GM19372 (cell line): ENCODE measurements at regions not wholly inside any gene's neighbourhood (a gene's known extent, or its start where the extent isn't known, plus 50 kb on each side); places are given as distances from the start of the nearest gene placed in this dataset.

Source experiments
- ATAC-seq: cut with Tn5 transposase; IDR thresholded peaks from one replicate; pipeline ENCODE4 v1.9.1; 2021; ENCODE audit warnings: mild to moderate bottlenecking, low read depth, moderate library complexity; ENCODE audit not compliant: unreplicated experiment

DNA sequence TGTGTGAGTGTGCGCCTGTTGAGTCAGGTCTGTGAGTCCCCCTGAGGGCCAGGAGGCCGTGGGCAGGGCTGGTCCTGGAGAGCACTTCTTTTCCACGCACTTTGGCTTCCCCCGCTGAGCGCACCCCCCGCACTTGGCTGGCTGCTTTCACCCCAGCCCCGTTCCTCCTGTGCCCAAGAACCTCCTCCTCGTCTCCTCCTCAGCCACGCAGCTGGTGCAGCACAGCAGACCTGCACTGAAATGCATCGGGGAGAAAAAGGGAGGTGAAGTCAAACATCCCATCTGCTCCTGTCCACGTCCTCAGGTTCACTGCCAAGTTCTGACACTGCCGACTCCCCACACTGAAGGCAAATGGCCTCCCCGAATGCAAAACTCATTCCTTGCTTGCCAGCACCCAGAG is 362.7 kb upstream of the SFSWAP start:
- ATAC-seq, result no peak

DNA sequence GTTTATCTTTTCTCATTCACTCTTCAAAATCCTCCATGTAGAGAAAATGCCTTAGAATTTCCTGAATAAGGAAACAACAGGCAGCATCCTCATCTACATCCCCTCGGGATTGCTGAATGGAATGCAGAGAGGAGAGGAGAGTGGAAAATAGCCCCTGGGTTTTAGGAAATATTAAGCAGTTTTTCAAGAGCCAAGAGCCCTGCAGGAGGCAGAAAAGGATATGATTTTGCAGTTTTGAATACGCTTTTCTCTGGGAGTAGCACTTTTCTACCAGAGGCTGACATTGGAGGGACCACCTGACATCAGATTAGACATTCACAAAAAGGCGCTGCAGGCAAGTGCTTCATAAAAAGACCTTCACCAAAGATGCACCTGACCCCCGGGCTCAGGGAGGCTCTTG is 362.2 kb upstream of the SFSWAP start:
- ATAC-seq, result no peak

DNA sequence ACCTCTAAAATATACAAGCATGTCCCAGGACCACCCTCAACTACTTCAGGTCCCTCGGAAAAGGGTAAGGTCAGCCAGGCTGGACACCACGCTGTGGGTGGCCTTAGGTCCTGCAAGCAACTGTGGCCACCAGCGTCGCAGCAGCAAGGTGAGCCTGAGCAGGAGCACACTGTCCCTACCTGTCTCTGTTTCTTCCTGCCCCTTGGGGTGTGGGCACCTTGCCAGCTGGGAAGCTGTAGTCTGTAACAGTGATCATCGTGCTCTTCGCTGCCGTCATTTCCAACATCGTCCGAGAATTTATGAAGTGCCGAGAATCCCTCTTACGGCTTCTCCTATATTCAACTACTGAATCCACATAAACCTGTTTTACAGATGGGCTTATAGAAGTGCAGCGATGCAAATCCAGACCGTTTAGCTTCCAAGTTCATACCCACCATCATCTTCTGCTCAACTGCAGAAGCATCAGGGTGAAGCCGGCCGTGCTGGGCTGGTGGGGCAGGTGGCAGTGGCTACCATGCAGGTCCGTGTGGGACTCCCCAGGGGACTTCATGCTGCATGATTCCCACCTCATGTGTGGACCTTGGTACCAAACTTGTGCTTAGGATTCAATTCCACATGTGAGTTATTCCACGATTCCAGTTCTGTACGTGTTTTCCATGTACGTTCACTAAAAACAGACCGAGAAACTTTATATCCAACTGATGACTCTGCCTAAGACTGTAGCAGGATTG is 361.3 kb upstream of the SFSWAP start:
- ATAC-seq, result no peak

DNA sequence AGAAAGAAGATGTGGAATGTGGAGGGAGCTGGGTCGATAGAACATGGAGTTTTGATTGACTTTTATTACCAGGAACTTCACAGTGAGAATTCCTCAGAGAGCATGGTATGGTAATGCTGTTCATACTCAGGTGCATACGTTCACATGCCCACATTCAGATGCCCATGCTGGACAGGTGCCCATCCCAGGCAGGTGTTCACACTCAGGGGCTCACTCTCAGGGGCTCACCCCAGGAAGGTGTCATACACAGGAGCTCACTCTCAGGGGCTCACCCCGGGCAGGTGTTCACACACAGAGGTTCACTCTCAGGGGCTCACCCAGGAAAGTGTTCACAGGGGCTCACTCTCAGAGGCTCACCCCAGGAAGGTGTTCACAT is 360.0 kb upstream of the SFSWAP start:
- ATAC-seq, result no peak

DNA sequence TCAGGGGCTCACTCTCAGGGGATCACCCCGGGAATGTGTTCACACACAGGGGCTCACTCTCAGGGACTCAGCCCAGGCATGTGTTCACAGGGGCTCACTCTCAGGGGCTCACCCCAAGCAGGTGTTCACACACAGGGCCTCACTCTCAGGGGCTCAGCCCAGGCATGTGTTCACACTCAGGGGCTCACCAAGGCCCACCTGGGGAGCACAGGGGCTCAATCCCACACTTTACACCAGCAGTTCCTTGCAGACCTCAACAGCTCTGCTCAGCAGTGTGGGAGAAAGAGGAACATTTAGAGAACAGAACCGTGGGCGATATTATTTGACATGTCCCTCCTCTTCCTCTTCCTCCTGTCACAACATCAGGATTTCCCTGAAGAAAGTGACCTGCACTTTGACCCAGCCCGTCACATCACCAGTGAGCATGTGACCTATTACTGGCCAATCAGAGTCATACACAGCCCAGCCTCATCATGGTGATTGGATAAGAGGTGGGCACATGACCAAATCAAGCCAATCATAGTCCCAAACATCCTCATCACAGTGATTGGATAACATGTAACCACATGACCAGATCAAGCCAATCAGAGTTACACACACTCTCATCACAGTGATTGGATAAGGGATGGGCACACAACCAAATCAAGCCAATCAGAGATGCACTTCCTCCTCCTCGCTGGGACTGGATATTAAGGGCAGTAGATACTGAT is 359.4 kb upstream of the SFSWAP start:
- no peak for ATAC-seq

DNA sequence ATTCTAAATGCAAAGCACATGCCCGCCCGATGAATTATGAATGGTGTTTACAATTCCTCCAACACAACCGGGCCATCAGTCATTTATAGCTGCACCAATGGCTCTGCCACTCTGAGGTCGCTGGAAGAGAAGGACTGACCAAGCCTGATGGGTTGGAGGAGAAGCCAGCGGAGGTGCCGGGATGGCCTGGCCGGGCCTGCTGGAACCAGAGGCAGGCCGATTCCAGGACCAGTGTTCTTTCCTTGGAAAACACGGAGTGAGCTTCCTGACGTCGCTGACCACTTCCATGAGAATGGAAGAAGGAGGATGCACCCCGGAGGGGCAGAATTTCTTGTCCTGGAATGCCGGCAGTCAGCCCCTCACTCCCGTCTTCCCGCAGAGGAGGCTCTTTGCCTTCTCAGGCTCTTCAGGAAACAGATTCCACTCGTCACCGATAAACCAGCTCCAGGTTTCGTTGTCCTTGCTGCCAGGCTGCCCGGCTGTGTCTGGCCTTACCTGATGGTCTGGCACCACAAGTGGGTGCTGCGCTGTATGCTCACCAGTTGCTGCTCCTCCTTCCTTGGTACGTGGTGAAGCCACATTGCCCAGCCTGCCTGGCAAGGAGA is 358.5 kb upstream of the SFSWAP start:
- no peak for ATAC-seq

DNA sequence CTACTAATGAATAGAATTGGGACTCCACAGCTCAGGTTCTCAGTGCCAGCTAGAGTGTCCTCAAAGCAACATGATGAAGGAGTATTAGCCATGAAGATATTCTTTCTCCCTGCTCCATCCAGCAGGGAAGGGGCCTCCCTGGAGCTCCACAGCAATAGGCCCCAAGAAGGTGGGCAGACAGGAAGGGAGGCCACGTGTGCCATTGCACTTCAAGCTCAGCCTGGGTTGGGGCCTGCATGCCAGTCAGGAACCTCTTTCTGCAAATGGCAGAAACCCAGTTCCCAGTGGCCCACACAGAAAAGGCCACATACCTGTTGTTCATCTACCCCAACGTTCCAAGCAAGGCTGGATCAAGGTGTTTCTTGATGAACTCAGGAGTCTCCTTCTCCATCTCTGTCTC is 357.5 kb upstream of the SFSWAP start:
- ATAC-seq, result no peak

DNA sequence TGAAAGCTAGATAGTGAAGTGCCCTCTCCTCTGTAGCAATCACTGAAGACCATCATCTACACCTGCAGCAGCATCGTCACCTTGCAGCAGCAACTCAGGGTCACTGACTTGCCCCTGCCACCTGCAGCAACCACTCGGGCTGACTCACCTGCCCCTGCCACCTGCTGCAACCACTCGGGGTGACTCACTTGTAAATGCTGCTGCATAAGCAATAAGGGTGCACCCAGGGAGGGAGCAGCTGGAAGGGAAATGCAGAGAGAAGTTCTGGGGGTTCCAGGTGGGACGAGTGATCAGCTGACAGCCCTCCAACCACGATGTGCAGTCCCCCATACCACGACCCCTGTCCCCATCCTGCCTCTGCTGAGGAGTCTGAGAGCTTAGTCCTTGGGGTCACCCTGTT is 357.1 kb upstream of the SFSWAP start:
- no peak for ATAC-seq

DNA sequence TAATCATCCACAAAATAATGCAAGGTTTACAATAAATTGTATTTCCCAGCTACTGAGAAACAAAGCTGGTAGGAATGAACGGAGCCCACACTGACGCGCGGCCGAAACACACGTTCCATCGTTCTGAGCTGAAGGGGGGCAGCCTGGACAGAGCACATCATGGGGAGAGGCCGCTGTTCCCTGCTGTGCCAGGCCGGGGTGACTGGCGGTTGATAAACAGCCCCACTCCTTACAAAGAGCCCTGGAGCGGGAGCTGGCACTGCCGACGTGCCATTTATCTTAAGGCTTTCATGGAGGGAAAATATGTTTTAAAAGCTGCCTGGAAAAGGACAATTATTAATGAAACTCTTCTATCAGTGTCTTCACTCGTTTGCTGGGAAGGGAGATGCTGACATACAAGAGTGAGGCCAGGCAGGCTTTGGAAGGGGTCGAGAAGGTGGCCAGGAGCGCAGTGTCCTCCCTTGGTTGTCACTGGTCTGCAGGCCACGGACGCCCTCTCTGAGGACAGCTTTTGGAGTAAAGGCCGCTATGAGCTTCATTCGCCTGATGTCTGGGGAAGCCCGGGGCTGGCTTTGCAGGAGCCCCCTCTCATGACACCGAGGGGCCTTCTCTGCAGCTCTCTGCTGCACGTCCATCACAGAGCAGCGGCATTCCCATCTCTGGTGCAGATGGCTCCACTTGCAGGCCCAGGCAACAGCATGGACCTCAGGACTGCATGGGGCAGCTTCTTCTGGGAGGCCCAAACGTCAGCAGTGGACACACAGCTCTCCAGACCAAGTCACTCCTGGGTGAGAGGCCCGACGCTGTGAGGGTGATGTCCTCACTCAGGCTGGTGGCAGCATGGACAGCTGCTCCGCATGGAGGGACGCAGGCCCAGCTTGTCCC is 355.3 kb upstream of the SFSWAP start:
- no peak for ATAC-seq

DNA sequence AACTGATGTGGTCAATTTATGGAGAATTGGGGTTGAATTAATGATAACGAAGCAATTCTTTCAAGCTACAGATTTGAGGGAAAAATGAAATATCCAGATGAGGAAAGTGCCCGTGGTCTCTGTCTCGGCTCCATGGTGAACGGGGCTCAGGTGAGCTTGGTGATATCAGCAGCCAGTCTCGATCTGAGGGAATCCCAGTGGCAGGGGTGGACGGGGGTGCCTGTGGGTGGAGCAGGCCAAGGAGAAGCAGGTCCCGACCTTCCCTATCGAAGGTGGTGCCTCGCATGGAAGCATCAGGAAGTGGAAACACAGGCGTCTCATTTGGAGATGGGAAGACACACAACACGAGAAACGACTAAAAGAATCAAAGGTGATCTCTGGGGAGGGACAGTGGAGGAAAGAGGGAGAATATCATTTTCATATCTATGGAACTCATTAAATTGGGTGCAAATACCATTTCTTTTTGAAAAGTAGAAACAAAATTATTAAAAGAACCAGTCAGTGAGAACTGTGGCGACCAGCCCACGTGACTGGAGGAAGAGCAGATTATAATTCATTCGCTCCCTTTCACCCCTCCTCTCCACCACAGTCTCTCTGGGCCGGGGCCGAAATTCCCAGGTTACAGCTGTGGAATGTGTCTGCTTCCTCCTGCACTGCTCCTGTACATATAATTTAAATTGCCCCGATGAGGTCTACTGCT is 354.3 kb upstream of the SFSWAP start:
- ATAC-seq, result no peak

DNA sequence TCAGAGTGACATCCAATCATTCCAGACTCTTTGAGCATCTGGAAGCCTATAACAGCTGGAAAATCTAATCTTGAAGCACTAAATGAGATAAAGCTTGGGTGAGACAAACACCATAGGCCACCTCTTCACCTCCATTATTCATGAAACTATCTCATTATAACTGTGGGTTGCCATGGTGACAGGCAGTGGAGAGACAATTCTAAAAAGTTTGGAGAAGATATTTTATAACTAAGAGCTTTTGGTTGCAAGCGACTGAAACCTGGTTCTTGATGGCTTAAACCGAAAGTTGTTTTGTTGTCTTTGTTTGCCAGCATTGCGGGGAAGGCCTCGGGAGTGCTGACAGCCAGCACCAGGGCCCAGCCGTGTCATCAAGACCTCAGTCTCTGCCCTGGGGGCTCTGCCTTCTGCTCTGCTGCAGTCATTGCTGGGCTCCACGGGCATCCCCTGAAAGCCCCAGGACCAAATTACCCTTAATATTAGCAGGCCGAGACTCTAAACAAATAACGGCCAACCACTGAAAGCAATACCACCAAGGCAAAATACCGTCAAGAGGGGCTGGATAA is 353.6 kb upstream of the SFSWAP start:
- ATAC-seq, result no peak

DNA sequence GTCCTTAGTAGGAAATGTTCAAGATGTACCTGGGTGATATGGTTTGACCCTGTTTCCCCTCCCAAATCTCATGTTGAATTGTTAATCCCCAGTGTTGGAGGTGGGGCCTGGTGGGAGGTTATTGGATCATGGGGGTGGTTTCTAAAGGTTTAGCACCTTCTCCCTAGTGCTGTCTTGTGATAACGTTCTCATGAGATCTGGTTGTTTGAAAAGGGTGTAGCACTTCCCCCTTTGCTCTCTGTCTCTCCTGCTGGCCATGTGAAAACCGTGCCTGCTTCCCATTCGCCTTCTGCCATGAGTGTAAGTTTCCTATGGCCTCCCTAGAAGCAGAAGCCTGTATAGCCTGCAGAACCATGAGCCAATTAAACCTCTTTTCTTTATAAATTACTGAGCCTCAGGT is 353.0 kb upstream of the SFSWAP start:
- ATAC-seq, result no peak

DNA sequence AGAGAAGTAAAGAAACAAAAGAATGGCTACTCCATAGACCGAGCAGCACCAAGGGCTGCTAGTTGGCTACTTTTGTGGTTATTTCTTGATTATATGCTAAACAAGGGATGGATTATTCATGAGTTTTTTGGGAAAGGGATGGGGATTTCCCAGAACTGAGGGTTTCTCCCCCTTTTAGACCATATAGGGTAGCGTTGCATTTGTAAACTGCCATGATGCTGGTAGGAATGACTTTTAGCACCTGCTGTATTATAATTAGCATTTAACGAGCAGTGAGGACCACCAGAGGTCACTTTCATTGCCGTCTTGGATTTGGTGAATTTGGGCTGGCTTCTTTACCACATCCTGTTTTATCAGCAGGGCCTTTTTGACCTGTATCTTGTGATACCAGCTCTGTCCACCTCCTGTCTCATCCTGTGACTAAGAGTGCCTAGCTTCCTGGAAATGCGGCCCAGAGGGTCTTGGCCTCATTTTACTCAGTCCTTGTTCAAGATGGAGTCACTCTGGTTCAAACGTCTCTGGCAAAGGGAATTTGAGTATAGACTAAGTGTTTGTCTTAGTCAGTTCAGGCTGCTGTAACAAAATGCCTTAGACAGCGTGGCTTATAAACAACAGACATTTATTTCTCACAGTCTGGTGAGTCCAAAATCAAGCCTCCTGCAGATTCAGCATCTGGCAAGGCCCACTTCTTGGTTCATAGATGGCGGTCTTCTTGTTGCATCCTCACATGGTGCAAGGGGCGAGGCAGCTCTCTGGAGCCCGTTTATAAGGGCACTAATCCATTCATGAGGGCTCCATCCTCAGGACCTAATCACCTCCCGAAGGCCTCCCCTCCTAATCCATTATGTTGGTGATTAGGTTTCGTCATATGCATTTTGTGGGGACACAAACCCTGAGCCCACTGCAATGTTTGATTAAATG is 348.3 kb upstream of the SFSWAP start:
- ATAC-seq, result no peak

DNA sequence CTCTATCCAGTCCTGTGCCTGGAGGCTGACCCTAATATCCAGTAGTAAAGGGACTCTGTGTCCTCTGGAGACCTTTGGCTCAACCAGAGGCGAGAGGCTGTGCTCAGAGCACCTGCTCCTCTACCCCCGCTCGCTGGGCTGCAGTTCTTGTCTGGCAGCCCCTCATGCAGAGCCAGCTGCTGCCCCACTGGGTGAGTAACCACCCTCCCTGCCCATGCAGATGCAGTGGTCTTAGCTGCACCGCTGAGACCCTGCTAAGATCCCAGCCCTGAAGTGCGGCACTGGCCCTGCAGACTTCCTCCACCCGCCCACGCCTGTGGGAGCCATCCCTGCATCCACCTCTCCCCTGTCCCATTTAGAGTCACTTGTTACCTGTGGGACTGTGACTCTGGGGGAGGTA is 347.5 kb upstream of the SFSWAP start:
- no peak for ATAC-seq

DNA sequence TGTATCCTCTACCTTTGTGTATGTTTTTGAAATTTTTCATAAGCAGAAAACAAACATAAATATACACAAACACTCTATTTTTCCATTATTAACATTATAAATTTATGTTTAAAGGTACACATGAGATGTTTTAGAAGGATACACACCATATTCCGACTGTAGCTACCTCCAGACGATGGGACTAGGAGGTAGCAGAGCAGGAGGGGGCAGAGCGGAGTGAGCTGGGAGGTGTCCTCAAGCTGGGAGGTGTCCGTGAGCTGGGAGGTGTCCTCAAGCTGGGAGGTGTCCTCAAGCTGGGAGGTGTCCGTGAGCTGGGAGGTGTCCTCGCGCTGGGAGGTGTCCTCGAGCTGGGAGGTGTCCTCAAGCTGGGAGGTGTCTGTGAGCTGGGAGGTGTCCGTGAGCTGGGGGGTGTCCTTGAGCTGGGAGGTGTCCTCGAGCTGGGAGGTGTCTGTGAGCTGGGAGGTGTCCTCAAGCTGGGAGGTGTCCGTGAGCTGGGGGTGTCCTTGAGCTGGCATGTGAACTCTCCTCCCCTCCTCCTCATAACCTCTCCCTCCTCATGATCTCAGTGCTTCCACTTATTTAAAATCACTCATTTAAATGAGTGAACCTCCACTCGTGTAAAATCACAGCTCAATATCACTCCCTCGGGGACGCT is 346.9 kb upstream of the SFSWAP start:
- no peak for ATAC-seq

DNA sequence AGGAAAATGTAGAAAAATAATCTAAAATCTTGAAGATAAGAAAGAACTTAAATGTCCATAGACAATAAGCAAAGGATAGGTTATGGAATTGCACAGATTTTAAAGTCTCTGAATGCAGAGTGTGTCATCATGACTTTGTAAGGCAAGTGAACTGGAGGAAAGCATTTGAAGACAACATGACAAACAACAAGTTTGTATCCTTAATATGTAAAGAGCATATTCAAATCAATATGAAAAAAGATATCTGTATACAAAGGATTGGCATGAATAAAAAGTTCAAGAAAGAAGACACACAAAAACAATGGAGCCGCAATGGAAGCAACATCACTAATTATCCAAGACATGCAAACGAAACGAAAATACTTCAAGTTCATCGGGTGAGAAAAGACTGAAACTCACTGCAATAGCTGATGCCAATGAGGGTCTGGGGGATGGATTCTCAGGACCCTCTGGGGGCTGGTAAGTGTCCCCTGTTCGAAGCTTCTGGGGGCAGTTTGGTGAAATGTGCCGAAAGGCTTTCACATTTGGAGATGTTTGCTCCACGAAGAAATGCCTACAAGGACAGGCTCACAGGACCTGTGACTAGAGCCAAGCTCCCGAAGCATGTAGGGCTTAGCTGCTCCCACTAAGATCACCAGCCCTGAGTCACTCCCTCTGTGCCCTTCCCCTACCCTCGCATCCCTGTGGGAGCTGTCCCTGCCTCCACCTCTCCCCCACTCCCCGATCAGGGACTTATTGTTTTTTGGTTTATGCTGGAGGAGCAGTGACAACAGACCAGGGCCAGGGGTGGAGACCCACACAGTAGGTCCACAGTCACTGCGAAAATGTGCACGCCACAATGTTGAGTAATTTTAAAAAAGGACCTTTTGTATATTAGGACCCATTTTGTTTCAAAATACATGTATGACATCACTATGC is 345.7 kb upstream of the SFSWAP start:
- ATAC-seq, result no peak

DNA sequence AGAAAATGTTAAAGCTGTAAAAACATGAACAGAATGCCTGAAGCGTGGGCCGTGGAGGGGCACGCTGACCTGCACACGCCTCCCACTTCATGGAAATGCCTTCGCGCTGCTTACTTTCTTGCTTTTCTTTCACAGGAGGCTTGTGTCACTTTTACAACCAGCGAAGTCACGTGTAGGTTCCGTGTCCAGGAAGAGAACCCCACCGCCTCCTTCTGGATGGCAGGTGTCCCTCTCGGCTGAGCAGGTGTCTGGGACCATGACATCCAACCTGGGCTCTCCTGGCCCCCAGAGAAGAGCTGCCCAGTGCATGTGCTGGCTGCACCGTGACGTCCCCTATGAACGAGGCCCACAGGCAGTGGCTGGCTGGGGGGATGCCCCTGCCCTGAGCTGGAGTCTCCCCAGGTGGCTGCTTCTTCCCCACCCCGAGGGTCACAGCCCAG is 345.0 kb upstream of the SFSWAP start:
- no peak for ATAC-seq
